ENCODE measurements at regions not wholly inside any gene's neighbourhood (a gene's known extent, or its start where the extent isn't known, plus 50 kb on each side); places are given as distances from the start of the nearest gene placed in this dataset.

DNA sequence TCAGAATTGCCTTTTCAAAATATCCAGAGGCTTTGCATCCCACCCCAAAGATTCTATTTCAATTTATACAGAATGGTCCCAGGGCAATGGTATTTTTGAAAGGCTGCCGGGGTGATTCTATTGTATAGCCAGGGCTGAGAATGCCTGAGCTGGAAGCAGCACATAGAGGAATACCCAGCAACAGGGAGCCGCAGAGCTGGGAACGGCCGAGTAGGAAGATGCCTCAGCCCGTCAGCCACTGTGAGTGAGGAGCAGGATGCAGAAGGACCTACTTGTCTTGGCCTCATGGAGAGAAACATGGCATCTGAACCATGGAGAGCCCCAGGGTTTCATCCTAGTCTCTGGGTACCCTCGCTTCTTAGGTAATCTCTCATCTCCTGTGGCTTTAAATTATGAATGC, 170.8 kb upstream of the FHL2 start:
- no peak for DNase-seq (ENCODE audit: low read depth)
- no peak overlapping the region for H3K4me3 ChIP-seq (ENCODE audit: low read depth, low read length)
- TF ChIP-seq MYC (IDR thresholded peaks at IDR 0.05; ENCODE audit: low read depth, low read length) = no peak
- no peak for TF ChIP-seq POLR2A (IDR thresholded peaks at IDR 0.05; ENCODE audit: extremely low read depth, insufficient read length)

DNA sequence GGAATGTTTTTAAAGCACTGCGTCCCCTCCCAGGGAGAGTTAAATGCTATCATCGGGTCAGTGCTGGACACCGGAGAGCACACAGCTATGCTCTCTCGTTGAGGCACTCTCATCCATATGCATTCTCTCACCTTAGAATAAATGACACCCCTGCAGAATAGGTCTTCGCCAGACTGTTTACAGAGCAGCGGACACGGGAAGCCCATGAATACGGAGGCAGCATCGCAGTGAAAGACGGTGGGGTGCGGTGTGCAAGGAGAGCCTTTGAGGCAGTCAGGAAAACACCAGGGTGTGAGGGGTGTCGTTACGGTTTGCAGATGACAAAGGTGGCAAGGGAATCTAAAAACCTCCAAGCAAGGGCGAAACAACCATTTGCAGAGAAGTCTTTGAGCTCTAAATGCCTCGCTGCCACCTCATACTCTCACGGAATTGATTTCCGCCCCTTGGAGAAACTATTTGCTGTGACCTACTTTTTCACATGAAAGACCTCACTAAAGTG, 169.2 kb upstream of the FHL2 start:
- no peak for TF ChIP-seq POLR2A (IDR thresholded peaks at IDR 0.05; ENCODE audit: extremely low read depth, insufficient read length)
- TF ChIP-seq, protein P1, sequence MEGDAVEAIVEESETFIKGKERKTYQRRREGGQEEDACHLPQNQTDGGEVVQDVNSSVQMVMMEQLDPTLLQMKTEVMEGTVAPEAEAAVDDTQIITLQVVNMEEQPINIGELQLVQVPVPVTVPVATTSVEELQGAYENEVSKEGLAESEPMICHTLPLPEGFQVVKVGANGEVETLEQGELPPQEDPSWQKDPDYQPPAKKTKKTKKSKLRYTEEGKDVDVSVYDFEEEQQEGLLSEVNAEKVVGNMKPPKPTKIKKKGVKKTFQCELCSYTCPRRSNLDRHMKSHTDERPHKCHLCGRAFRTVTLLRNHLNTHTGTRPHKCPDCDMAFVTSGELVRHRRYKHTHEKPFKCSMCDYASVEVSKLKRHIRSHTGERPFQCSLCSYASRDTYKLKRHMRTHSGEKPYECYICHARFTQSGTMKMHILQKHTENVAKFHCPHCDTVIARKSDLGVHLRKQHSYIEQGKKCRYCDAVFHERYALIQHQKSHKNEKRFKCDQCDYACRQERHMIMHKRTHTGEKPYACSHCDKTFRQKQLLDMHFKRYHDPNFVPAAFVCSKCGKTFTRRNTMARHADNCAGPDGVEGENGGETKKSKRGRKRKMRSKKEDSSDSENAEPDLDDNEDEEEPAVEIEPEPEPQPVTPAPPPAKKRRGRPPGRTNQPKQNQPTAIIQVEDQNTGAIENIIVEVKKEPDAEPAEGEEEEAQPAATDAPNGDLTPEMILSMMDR (IDR thresholded peaks at IDR 0.05; ENCODE audit: low read depth, low read length) = no peak
- TF ChIP-seq MYC (IDR thresholded peaks at IDR 0.05; ENCODE audit: low read depth, low read length) = no peak
- TF ChIP-seq, protein P2, sequence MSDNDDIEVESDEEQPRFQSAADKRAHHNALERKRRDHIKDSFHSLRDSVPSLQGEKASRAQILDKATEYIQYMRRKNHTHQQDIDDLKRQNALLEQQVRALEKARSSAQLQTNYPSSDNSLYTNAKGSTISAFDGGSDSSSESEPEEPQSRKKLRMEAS (IDR thresholded peaks at IDR 0.05; ENCODE audit: low read depth, low read length) = no peak
- H3K4me3 ChIP-seq (ENCODE audit: low read depth, low read length) = no peak overlapping the region
- DNase-seq (ENCODE audit: low read depth) = no peak

DNA sequence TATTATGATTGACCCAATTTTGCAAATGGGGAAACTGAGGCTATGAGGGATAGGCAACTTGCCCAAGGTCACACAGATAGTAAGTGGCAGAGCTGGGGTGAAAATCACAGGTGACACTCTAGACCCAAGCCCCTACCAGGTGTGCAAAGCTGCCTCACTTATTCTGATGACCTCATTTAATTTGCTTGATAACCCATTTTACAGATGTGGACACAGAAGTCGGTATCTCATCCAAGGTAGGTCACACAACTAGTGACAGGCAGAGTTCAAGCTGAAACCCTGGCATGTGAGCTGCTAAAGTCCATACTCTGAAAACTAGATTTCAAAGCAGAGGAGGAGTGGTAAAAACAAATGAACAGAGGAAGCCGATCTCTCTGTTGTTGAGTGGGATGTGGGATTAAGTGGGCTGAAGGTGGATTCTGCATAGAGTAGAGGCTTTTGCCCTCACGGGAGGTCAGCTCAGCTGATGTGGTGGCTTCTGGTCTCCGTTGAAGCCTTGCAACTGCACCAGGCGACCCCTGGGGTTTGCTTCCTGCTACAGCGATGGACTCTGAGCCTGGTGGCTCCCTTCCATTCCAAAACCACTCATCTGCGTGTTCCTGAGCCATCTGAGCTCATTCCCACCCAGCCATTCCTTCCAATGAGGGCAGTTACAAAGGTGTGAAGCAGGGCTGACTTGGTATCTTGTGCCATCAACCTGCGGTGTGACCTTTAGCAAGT, 164.3 kb upstream of the FHL2 start:
- TF ChIP-seq, protein P1 (IDR thresholded peaks at IDR 0.05; ENCODE audit: low read depth, low read length) = no peak
- TF ChIP-seq MYC (IDR thresholded peaks at IDR 0.05; ENCODE audit: low read depth, low read length) (no peak), POLR2A (IDR thresholded peaks at IDR 0.05; ENCODE audit: extremely low read depth, insufficient read length) (no peak)
- TF ChIP-seq, protein P2 (IDR thresholded peaks at IDR 0.05; ENCODE audit: low read depth, low read length) = no peak
- no peak overlapping the region for H3K4me3 ChIP-seq (ENCODE audit: low read depth, low read length)
- DNase-seq (ENCODE audit: low read depth) = no peak

DNA sequence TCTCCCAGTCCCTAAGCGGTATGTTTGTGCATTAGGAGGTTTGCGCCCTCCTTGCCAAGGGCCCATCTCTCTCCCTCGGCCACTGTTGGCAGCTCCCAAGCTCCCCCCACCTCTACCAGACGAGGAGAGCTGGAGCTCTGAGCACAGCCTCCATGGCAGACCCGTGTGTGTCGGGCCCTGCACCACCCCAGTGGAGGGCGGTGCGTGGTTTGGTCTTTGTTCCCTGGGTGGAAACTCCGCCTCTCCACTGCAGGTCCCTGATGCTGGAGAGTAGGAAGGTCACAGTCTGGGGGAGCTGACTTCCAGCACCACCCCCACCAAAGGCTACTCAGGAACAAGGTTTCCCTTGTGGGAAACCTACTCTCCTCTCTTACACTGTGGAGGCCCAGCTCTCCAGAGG, 162.6 kb upstream of the FHL2 start:
- H3K4me3 ChIP-seq (ENCODE audit: low read depth, low read length) = no peak overlapping the region
- TF ChIP-seq, protein P1 (IDR thresholded peaks at IDR 0.05; ENCODE audit: low read depth, low read length) = no peak
- no peak for TF ChIP-seq POLR2A (IDR thresholded peaks at IDR 0.05; ENCODE audit: extremely low read depth, insufficient read length)
- TF ChIP-seq MYC (IDR thresholded peaks at IDR 0.05; ENCODE audit: low read depth, low read length) = no peak
- TF ChIP-seq, protein P2 (IDR thresholded peaks at IDR 0.05; ENCODE audit: low read depth, low read length) = no peak
- no peak for DNase-seq (ENCODE audit: low read depth)

DNA sequence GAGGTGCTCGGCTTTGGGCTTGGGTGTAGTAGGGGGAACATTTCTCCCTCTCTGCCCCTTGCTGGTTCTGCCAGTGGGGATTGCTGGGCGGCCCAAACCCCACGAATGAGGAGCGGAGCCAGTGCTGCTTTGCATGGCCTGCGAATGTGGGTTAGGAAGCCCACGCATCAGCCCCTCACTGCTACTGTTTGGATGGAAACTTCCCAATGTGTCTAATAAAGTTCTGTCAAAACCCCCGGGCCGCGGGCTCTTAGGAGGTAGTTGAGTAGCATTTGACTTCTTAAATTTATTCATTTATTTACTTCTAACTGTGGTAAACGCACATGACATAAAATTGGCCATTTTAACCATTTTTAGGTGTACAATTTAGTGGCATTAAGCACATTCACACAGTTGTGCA, 161.3 kb upstream of the FHL2 start:
- TF ChIP-seq, protein P1 (IDR thresholded peaks at IDR 0.05; ENCODE audit: low read depth, low read length) = no peak
- TF ChIP-seq POLR2A (IDR thresholded peaks at IDR 0.05; ENCODE audit: extremely low read depth, insufficient read length) (no peak), MYC (IDR thresholded peaks at IDR 0.05; ENCODE audit: low read depth, low read length) (no peak)
- TF ChIP-seq, protein P2 (IDR thresholded peaks at IDR 0.05; ENCODE audit: low read depth, low read length) = no peak
- H3K4me3 ChIP-seq (ENCODE audit: low read depth, low read length) = no peak overlapping the region
- DNase-seq (ENCODE audit: low read depth) = no peak

DNA sequence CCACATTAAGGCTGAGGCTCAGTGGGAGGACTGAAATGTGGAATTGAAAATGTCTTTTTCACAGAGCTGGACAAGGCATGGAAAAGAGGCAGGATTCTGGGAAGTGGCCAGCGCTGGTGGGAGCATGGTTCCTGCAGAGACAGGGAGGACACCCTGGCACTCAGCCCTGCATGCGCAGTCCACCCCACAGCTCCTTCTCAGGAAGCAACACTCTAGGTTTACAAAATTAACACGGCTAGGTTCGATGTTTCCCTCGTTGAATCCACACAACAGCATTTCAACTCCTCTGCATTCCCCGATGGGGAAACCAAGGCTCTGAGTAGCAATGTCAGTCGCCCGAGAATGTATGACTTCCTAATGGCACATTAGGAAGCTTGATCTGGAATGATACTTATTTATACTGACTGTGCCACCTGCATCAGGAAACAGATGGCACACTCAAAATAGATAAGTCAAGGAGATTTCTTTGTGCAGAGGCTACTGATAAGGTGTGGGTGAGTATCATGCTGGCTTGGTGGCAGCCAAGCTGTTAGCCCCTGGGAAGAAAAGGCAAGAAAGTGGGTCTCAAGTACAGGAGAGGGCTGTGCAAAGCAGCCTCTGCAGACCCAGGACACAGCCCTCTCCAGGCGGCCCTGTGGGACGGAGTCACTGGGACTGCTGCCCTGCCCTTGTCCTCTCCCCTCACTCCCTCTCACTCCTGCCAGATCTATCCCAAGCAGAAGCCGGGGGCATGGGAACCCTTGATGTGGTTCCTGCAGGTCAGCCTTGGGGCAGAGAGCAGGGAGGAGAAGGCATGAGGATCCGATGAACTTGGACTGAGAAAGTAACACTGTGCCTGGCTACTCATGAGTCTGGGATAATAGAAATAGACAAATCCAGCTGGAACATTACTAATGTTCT, 158.4 kb upstream of the FHL2 start:
- H3K4me3 ChIP-seq (ENCODE audit: low read depth, low read length) = no peak overlapping the region
- no peak for DNase-seq (ENCODE audit: low read depth)
- TF ChIP-seq, protein P1 (IDR thresholded peaks at IDR 0.05; ENCODE audit: low read depth, low read length) = no peak
- TF ChIP-seq MYC (IDR thresholded peaks at IDR 0.05; ENCODE audit: low read depth, low read length) (no peak), POLR2A (IDR thresholded peaks at IDR 0.05; ENCODE audit: extremely low read depth, insufficient read length) (no peak)
- TF ChIP-seq, protein P2 (IDR thresholded peaks at IDR 0.05; ENCODE audit: low read depth, low read length) = no peak

Measured in NB4 (cell line).